Body of pancreas (tissue), 4 donors: ENCODE measurements at regions not wholly inside any gene's neighbourhood (a gene's known extent, or its start where the extent isn't known, plus 50 kb on each side); places are given as distances from the start of the nearest gene placed in this dataset.

Experiments
- ATAC-seq: fragments of 150-250 bp; one replicate; pipeline ENCODE4 v1.9.1; 2016
- DNase-seq, 4 donors: peaks; one replicate each; pipeline ENCODE4 v3.0.0-alpha.2; 2019
- H3K27ac ChIP-seq, 4 donors: fragments of 200-600 bp; sonication (generic); 1 replicate in 3 of 4; 2 replicates in 1 of 4; pipeline versions ENCODE4 v1.5.1 to v1.6.1; 2016 to 2019; ENCODE audit warnings: mild to moderate bottlenecking in 1 of 4, mixed read lengths in 1 of 4, moderate library complexity in 1 of 4
- H3K27me3 ChIP-seq, 2 donors: fragments of 200-600 bp; sonication (generic); one replicate each; pipeline ENCODE4 v1.6.0; 2016; ENCODE audit warnings: mild to moderate bottlenecking in 1 of 2
- H3K36me3 ChIP-seq, 2 donors: fragments of 200-600 bp; sonication (generic); replicated peaks in 1 of 2; 2 replicates each; pipeline ENCODE4 v1.5.1; 2016; ENCODE audit warnings: low read depth in 2 of 2; ENCODE audit not compliant: insufficient read depth in 1 of 2
- H3K4me1 ChIP-seq: fragments of 200-600 bp; sonication (generic); one replicate; pipeline ENCODE4 v1.6.0; 2016
- H3K4me3 ChIP-seq, 2 donors: fragments of 200-600 bp; sonication (generic); 1 replicate in 1 of 2; 2 replicates in 1 of 2; pipeline ENCODE4 v1.5.1; 2016 to 2019
- H3K9me3 ChIP-seq, 3 donors: fragments of 200-600 bp; sonication (generic); 1 replicate in 2 of 3; 2 replicates in 1 of 3; pipeline ENCODE4 v1.5.1; 2016
- POLR2A ChIP-seq, 3 donors: fragments of 450-650 bp; IDR thresholded peaks; one replicate each; pipeline ENCODE4 v1.6.1; 2016; ENCODE audit warnings: antibody characterized with exemption in 3 of 3, mild to moderate bottlenecking in 2 of 3
- WGBS, 2 donors: methylation state at CpG; one replicate each; pipeline ENCODE4 v1.1.5; 2017; 5-methylcytosine and 5-hydroxymethylcytosine counted together
- intact Hi-C: fragments of 100-400 bp; cut with DNase I; formaldehyde crosslinking; loops from one replicate; pipeline ENCODE4 v1.15.1; 2023
- TF ChIP-seq, protein P1 (sequence below), 7 experiments: fragments of 450-650 bp in 4 of 7; fragments of 200-600 bp in 3 of 7; sonication (generic) in 3 of 7; IDR thresholded peaks; one replicate each; pipeline ENCODE4 v1.5.1; 2016 to 2019; ENCODE audit warnings: antibody characterized with exemption in 7 of 7

DNA sequence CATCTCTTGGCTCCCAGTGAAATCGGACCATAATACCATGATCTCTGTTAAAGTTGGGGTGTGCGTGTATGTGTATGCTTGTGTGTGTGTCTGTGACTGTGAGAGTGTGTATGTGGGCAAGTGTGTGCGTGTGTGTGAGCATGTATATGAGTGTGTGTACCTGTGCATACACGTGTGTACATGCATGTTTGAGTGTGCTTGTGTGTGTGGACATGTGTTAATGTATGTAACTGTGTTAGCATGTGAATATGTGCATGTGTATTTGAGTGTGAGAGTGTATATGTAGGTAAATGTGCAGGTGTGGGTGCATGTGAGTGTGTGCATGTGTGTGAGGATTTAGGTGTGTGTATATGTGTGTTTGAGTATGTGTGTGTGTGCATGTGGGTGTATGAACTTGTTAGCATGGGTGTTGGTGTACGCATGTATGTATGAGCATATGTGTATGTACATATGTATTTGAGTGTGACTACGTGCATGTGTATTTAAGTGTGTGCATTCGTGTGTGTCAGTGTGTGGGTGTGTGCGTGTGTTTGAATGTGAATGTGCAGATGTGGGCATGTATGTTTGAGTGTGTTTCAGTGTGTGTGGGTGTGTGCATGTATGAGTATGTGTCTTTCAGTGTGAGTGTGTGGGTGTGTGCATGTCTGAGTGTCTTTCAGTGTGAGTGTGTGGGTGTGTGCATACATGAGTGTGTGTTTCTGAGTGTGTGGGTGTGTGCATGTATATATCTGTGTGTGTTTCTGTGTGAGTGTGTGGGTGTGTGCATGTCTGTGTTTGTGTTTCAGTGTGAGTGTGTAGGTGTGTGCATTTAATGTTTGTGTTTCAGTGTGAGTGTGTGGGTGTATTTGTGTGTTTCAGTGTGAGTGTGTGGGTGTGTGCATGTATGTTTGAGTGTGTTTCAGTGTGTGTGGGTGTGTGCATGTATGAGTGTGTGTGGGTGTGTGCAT lies 183.2 kb downstream of the SOX9 start:
- Histone ChIP-seq H3K9me3 (no peaks in the 10 kb centered on the region), H3K27me3 (no peaks in the 10 kb centered on the region), H3K36me3 (no peaks in the 10 kb centered on the region), H3K27ac (no peak overlapping the region), H3K4me3 (no peak overlapping the region), H3K4me1 (no peaks in the 10 kb centered on the region)
- intact Hi-C loops, result no loop called here
- 81 to 89% methylated on average over 8 of the region's 8 CpGs for WGBS, 2 donors
- no peak for TF ChIP-seq POLR2A (IDR thresholded peaks at IDR 0.05)
- TF ChIP-seq, protein P1, sequence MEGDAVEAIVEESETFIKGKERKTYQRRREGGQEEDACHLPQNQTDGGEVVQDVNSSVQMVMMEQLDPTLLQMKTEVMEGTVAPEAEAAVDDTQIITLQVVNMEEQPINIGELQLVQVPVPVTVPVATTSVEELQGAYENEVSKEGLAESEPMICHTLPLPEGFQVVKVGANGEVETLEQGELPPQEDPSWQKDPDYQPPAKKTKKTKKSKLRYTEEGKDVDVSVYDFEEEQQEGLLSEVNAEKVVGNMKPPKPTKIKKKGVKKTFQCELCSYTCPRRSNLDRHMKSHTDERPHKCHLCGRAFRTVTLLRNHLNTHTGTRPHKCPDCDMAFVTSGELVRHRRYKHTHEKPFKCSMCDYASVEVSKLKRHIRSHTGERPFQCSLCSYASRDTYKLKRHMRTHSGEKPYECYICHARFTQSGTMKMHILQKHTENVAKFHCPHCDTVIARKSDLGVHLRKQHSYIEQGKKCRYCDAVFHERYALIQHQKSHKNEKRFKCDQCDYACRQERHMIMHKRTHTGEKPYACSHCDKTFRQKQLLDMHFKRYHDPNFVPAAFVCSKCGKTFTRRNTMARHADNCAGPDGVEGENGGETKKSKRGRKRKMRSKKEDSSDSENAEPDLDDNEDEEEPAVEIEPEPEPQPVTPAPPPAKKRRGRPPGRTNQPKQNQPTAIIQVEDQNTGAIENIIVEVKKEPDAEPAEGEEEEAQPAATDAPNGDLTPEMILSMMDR (IDR thresholded peaks at IDR 0.05), result no peak
- no peak for ATAC-seq
- no peak for DNase-seq

DNA sequence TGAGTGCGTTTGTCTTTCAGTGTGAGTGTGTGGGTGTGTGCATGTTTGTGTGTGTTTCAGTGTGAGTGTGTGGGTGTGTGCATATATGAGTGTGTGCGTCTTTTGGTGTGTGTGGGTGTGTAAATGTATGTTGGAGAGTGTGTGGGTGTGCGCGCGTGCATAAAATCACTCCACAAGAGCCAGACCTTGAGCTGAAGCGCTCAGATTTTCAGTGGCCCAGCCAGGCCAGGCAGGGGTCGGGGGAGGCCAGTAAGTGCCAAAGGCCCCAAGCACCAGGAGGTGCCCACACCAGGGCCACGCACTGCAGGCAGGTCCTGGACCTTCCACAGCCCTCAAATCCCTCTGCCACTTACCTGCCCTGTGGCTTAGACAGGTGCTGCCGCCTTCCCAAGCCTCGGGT lies 184.0 kb downstream of the SOX9 start:
- no peak overlapping the region for H3K27ac ChIP-seq
- DNase-seq, result no peak
- no peaks in the 10 kb centered on the region for H3K36me3 ChIP-seq

DNA sequence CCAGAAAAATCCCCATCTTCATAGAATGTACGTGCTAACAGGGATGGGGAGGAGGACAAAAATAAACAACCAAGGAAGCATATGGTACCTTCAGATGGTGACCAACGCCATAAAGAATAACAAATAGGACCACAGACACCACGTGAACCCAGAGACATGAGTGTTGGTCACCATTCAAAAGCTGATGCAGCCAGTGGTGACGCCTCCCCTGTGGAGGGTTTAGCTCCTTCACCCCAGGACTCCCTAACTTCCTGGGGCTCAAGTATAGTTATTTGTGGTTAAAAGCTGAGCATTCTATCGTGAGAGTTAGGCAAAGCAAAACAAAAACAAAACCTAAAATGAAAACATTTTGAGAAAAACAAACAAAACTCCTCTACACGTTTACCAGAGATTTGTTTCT lies 184.7 kb downstream of the SOX9 start:
- Histone ChIP-seq H3K36me3 (no peaks in the 10 kb centered on the region), H3K27ac (no peak overlapping the region), H3K4me3 (no peak overlapping the region), H3K27me3 (no peaks in the 10 kb centered on the region), H3K4me1 (no peaks in the 10 kb centered on the region), H3K9me3 (no peaks in the 10 kb centered on the region)
- 51 to 56% methylated on average over 6 of the region's 6 CpGs for WGBS, 2 donors
- DNase-seq (no peak), ATAC-seq (no peak)
- no peak for TF ChIP-seq POLR2A (IDR thresholded peaks at IDR 0.05)
- intact Hi-C loops, result no loop called here

More for the DNA sequence above, 184.0 kb downstream of the SOX9 start:
- H3K27me3 ChIP-seq, result no peaks in the 10 kb centered on the region
- intact Hi-C loops, result no loop called here
- TF ChIP-seq POLR2A (IDR thresholded peaks at IDR 0.05), result no peak
- TF ChIP-seq, protein P1 (IDR thresholded peaks at IDR 0.05), result no peak
- ATAC-seq, result no peak
- WGBS, 2 donors, result 86% methylated on average over 10 of the region's 10 CpGs
- no peaks in the 10 kb centered on the region for H3K9me3 ChIP-seq
- no peak overlapping the region for H3K4me3 ChIP-seq
- no peaks in the 10 kb centered on the region for H3K4me1 ChIP-seq

DNA sequence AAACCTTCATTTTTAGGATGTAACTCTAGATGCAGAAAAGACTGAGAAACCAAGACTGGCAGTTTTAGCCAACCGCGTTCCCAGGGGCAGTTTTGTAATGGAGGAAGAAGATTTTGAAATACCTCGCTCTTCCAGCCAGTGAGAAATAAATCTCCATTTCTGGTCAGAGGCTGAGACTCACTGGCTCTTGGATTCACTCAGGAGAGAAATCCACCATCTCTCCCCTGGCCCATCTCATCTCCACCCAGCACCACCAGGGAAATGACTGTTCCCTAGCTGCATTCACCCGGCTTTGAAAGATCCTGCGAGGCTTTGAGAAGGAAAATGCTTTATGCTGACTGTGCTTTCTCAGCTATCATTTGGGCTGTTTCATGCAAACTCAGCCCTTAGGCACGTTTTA lies 185.2 kb downstream of the SOX9 start:
- Histone ChIP-seq H3K4me1 (no peaks in the 10 kb centered on the region), H3K27ac (no peak overlapping the region), H3K9me3 (no peaks in the 10 kb centered on the region), H3K36me3 (no peaks in the 10 kb centered on the region), H3K4me3 (no peak overlapping the region), H3K27me3 (no peaks in the 10 kb centered on the region)
- no peak for TF ChIP-seq POLR2A (IDR thresholded peaks at IDR 0.05)
- no peak for ATAC-seq
- intact Hi-C loops, result no loop called here
- DNase-seq, result no peak
- WGBS, 2 donors, result 63 to 64% methylated on average over 6 of the region's 6 CpGs

DNA sequence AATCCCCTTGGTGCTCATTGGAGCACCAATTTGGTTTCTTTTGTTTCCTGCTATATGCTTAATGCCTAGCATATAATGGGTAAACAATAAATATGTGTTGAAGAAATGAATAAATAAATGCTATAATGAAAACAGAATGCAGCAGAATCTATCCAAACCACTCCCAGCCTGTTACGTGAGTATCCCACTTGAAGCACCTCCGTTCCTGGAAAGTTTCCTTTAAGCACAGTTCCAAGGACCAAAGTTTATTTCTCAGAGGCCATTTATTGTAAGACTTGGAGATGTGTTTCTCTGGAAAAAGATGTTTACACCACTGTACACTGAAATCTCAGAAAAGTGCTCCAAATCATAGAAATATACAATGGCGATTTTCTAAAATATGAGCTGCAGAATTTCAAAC lies 187.0 kb downstream of the SOX9 start:
- no peaks in the 10 kb centered on the region for H3K4me1 ChIP-seq
- ATAC-seq, result no peak
- H3K4me3 ChIP-seq, result no peak overlapping the region
- no peaks in the 10 kb centered on the region for H3K9me3 ChIP-seq
- H3K36me3 ChIP-seq, result no peaks in the 10 kb centered on the region
- DNase-seq, result no peak
- TF ChIP-seq, protein P1 (IDR thresholded peaks at IDR 0.05), result no peak
- no peak for TF ChIP-seq POLR2A (IDR thresholded peaks at IDR 0.05)
- no peak overlapping the region for H3K27ac ChIP-seq
- intact Hi-C loops, result no loop called here
- no peaks in the 10 kb centered on the region for H3K27me3 ChIP-seq
- WGBS, 2 donors, result 59 to 82% methylated on average over 3 of the region's 3 CpGs
